ENCODE measurements at regions not wholly inside any gene's neighbourhood (a gene's known extent, or its start where the extent isn't known, plus 50 kb on each side); places are given as distances from the start of the nearest gene placed in this dataset.

DNA sequence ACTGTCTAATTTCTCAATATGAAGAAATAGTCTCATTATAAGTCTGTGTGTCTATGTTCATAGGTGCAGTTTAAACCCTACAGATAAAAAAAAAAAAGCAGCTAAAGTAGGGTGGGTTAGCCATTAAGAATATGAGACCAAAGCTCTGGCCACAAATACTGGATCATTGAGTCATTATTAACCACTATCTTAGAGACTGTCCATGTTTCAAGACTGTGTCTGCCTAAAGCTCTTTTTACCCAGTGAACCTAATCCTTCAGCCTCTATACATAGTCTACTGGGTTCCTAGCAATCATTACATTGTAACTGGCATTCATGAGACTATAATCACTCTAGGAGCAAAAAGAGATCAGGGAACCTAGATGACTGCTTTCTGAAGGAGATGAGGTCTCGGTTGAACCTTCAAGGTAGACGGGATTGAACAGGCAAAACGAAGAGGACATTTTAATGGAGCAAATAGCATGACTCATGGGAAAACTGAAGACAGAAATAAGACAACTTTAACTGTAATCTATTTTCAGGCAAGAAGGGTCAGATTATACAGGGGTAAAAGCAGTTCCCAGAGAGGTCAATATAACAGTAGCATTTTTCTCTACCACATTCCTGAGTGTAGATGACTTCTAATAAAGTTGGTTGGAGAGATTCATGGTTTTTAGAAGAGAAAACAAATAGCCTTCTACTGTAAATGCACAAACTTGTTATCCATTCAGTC, 64.0 kb upstream of the FIBIN start:
- H3K79me2 ChIP-seq (ENCODE audit: insufficient read depth, low read length) = no peaks in the 10 kb centered on the region
- no peak overlapping the region for H3K4me3 ChIP-seq (ENCODE audit: low read depth, low read length, poor library complexity, severe bottlenecking)
- H3K9ac ChIP-seq (ENCODE audit: low read length) = peak overlapping the region; percentile 76
- H3K9me2 ChIP-seq (ENCODE audit: low read depth, low read length) = no peaks in the 10 kb centered on the region
- H3K9me3 ChIP-seq (ENCODE audit: low read length) = peaks cover 24% of the 10 kb centered on the region
- H3K4me1 ChIP-seq (ENCODE audit: insufficient read depth, low read length, severe bottlenecking) = peaks cover 53% of the 10 kb centered on the region
- H3F3A ChIP-seq (ENCODE audit: insufficient read depth, low read length) = no peaks in the 10 kb centered on the region
- peak overlapping the region; percentile 7; the same call in 1 of the 2 replicates for H3K4me2 ChIP-seq (ENCODE audit: low read length)
- H3K27ac ChIP-seq (ENCODE audit: low read depth, low read length, poor library complexity, severe bottlenecking) = peak overlapping the region; percentile 94
- H3K36me3 ChIP-seq (ENCODE audit: insufficient read depth, low read length) = peaks cover 4% of the 10 kb centered on the region; the same call in 1 of the 2 replicates
- H4K20me1 ChIP-seq (ENCODE audit: insufficient read depth, low read length) = no peaks in the 10 kb centered on the region
- no peak overlapping the region; the same call in 1 of the 2 replicates for H2AFZ ChIP-seq (ENCODE audit: low read length)
- H3K27me3 ChIP-seq (ENCODE audit: insufficient read depth, low read length) = no peaks in the 10 kb centered on the region
- TF ChIP-seq, protein P1, sequence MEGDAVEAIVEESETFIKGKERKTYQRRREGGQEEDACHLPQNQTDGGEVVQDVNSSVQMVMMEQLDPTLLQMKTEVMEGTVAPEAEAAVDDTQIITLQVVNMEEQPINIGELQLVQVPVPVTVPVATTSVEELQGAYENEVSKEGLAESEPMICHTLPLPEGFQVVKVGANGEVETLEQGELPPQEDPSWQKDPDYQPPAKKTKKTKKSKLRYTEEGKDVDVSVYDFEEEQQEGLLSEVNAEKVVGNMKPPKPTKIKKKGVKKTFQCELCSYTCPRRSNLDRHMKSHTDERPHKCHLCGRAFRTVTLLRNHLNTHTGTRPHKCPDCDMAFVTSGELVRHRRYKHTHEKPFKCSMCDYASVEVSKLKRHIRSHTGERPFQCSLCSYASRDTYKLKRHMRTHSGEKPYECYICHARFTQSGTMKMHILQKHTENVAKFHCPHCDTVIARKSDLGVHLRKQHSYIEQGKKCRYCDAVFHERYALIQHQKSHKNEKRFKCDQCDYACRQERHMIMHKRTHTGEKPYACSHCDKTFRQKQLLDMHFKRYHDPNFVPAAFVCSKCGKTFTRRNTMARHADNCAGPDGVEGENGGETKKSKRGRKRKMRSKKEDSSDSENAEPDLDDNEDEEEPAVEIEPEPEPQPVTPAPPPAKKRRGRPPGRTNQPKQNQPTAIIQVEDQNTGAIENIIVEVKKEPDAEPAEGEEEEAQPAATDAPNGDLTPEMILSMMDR (IDR thresholded peaks at IDR 0.05; ENCODE audit: low read length) = no peak
- no peak for TF ChIP-seq EZH2 (IDR thresholded peaks at IDR 0.05; ENCODE audit: borderline replicate concordance, low read length)

DNA sequence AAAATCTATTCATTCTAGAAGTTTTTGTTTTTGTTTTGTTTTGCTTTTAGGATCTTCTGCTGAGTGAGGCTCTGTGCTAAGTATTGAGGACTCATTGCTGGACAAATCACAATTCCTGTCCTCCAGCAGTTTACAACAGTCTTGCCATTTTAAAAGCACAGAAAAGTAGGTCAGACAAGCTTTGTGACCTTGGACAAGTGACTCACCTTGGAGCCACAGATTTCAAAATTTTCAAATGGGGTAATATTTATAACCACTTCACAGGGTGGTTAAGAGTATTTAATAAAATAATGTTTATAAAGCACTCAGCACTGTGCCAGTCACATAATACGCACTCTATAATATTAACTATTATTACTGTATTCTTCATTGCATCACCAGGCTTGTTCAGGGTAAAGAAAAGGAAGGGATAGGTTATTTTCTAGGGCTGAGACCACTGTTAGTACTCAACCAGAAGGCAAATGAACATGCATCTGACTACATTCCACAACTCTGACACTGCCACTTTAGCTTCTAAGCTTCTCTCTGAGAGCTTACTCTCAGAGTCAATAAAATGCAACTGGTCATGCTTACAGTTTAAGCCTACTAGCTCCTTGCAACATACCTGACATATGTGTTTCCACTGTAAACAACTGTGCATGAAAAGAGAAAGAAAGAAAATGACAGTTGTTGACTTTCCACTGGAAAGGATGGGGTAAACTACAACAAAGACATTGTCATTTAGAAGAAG, 63.2 kb upstream of the FIBIN start:
- peaks cover 22% of the 10 kb centered on the region for H3K9me3 ChIP-seq (ENCODE audit: low read length)
- no peaks in the 10 kb centered on the region for H3K9me2 ChIP-seq (ENCODE audit: low read depth, low read length)
- H3K36me3 ChIP-seq (ENCODE audit: insufficient read depth, low read length) = peaks cover 4% of the 10 kb centered on the region; the same call in 1 of the 2 replicates
- no peaks in the 10 kb centered on the region for H3K79me2 ChIP-seq (ENCODE audit: insufficient read depth, low read length)
- no peaks in the 10 kb centered on the region for H3K27me3 ChIP-seq (ENCODE audit: insufficient read depth, low read length)
- TF ChIP-seq, protein P1 (IDR thresholded peaks at IDR 0.05; ENCODE audit: low read length) = no peak
- TF ChIP-seq EZH2 (IDR thresholded peaks at IDR 0.05; ENCODE audit: borderline replicate concordance, low read length) = no peak
- no peak overlapping the region for H2AFZ ChIP-seq (ENCODE audit: low read length)
- H3K9ac ChIP-seq (ENCODE audit: low read length) = peak overlapping the region; percentile 76
- no peak overlapping the region for H3K4me3 ChIP-seq (ENCODE audit: low read depth, low read length, poor library complexity, severe bottlenecking)
- peaks cover 53% of the 10 kb centered on the region for H3K4me1 ChIP-seq (ENCODE audit: insufficient read depth, low read length, severe bottlenecking)
- peak overlapping the region; percentile 7; the same call in 1 of the 2 replicates for H3K4me2 ChIP-seq (ENCODE audit: low read length)
- H3K27ac ChIP-seq (ENCODE audit: low read depth, low read length, poor library complexity, severe bottlenecking) = peak overlapping the region; percentile 94
- H3F3A ChIP-seq (ENCODE audit: insufficient read depth, low read length) = no peaks in the 10 kb centered on the region
- H4K20me1 ChIP-seq (ENCODE audit: insufficient read depth, low read length) = no peaks in the 10 kb centered on the region

DNA sequence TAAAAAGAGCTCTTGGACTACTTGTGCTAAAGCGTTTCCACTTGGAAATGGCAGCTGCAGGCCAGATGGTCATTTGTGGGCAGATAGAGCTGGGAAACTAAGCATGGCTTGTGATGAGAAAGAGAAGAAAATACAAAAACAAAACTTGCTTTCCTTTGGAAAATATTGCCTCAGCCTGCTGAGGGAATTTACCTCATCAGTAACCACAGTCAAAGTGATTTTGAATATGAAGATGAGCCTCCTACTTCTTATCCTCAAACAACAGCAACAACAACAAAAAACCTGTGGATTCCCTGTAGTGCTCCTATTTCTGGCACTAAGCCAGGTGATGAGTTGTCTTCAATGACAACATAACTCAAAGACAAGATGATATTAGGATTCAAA, 62.7 kb upstream of the FIBIN start:
- peaks cover 53% of the 10 kb centered on the region for H3K4me1 ChIP-seq (ENCODE audit: insufficient read depth, low read length, severe bottlenecking)
- H3K9me2 ChIP-seq (ENCODE audit: low read depth, low read length) = no peaks in the 10 kb centered on the region
- H3F3A ChIP-seq (ENCODE audit: insufficient read depth, low read length) = no peaks in the 10 kb centered on the region
- TF ChIP-seq, protein P1 (IDR thresholded peaks at IDR 0.05; ENCODE audit: low read length) = no peak
- no peak for TF ChIP-seq EZH2 (IDR thresholded peaks at IDR 0.05; ENCODE audit: borderline replicate concordance, low read length)
- H4K20me1 ChIP-seq (ENCODE audit: insufficient read depth, low read length) = no peaks in the 10 kb centered on the region
- H3K79me2 ChIP-seq (ENCODE audit: insufficient read depth, low read length) = no peaks in the 10 kb centered on the region
- H3K27me3 ChIP-seq (ENCODE audit: insufficient read depth, low read length) = no peaks in the 10 kb centered on the region
- peak overlapping the region; percentile 94 for H3K27ac ChIP-seq (ENCODE audit: low read depth, low read length, poor library complexity, severe bottlenecking)
- peaks cover 4% of the 10 kb centered on the region; the same call in 1 of the 2 replicates for H3K36me3 ChIP-seq (ENCODE audit: insufficient read depth, low read length)
- H3K4me3 ChIP-seq (ENCODE audit: low read depth, low read length, poor library complexity, severe bottlenecking) = no peak overlapping the region
- no peak overlapping the region for H2AFZ ChIP-seq (ENCODE audit: low read length)
- peak overlapping the region; percentile 7; the same call in 1 of the 2 replicates for H3K4me2 ChIP-seq (ENCODE audit: low read length)
- H3K9ac ChIP-seq (ENCODE audit: low read length) = peak overlapping the region; percentile 76
- H3K9me3 ChIP-seq (ENCODE audit: low read length) = peaks cover 19% of the 10 kb centered on the region; the same call in 1 of the 2 replicates
